DMS79 treated with DMSO at 0.1 percent for 48 hours (cell line): ENCODE measurements at regions not wholly inside any gene's neighbourhood (a gene's known extent, or its start where the extent isn't known, plus 50 kb on each side); places are given as distances from the start of the nearest gene placed in this dataset.

Experiments
- DNase-seq: peaks from one replicate; lab custom pipeline; 2025; lab: John Stamatoyannopoulos, UW

- no peak for DNase-seq
Measured at GRCh38 chr11:109747839-109748238, 325.8 kb downstream of the C11orf87 start.

GRCh38 chr11:109749476-109749875 is 327.5 kb downstream of the C11orf87 start:
- no peak for DNase-seq

- DNase-seq = no peak
Measured at GRCh38 chr11:109750964-109751363, 329.0 kb downstream of the C11orf87 start.

GRCh38 chr11:109752212-109752825 is 330.3 kb downstream of the C11orf87 start:
- DNase-seq = no peak

- no peak for DNase-seq
Measured at GRCh38 chr11:109756521-109756920, 334.5 kb downstream of the C11orf87 start.

GRCh38 chr11:109756951-109757350 is 335.0 kb downstream of the C11orf87 start:
- DNase-seq = no peak

GRCh38 chr11:109762546-109762945 is 330.6 kb upstream of the ZC3H12C start:
- DNase-seq = no peak

- no peak for DNase-seq
Measured at GRCh38 chr11:109765709-109766311, 327.4 kb upstream of the ZC3H12C start.

- no peak for DNase-seq
Measured at GRCh38 chr11:109769858-109770257, 323.3 kb upstream of the ZC3H12C start.

- DNase-seq = no peak
Measured at GRCh38 chr11:109770323-109770722, 322.9 kb upstream of the ZC3H12C start.

GRCh38 chr11:109772892-109773291 is 320.3 kb upstream of the ZC3H12C start:
- peak; percentile 84 for DNase-seq

GRCh38 chr11:109775686-109776085 is 317.5 kb upstream of the ZC3H12C start:
- DNase-seq = no peak

GRCh38 chr11:109783014-109783413 is 310.2 kb upstream of the ZC3H12C start:
- no peak for DNase-seq

- DNase-seq = no peak
Measured at GRCh38 chr11:109783840-109784239, 309.4 kb upstream of the ZC3H12C start.

GRCh38 chr11:109784536-109784935 is 308.7 kb upstream of the ZC3H12C start:
- no peak for DNase-seq

GRCh38 chr11:109785198-109785597 is 308.0 kb upstream of the ZC3H12C start:
- DNase-seq = no peak

GRCh38 chr11:109785714-109786113 is 307.5 kb upstream of the ZC3H12C start:
- DNase-seq = no peak

GRCh38 chr11:109788948-109789490 is 304.2 kb upstream of the ZC3H12C start:
- no peak for DNase-seq

GRCh38 chr11:109789901-109790300 is 303.3 kb upstream of the ZC3H12C start:
- no peak for DNase-seq

- DNase-seq = no peak
Measured at GRCh38 chr11:109791337-109791736, 301.9 kb upstream of the ZC3H12C start.

- no peak for DNase-seq
Measured at GRCh38 chr11:109794501-109794900, 298.7 kb upstream of the ZC3H12C start.

- no peak for DNase-seq
Measured at GRCh38 chr11:109795234-109795633, 298.0 kb upstream of the ZC3H12C start.

- DNase-seq = no peak
Measured at GRCh38 chr11:109796253-109796652, 296.9 kb upstream of the ZC3H12C start.

- DNase-seq = no peak
Measured at GRCh38 chr11:109798521-109798920, 294.7 kb upstream of the ZC3H12C start.
